T-cell (primary cell): ENCODE measurements at regions not wholly inside any gene's neighbourhood (a gene's known extent, or its start where the extent isn't known, plus 50 kb on each side); places are given as distances from the start of the nearest gene placed in this dataset.

ENCODE experiments used
- ATAC-seq, 4 experiments: fragments of 200-7000 bp in 3 of 4; fragments of 150-1000 bp in 1 of 4; cut with Tn5 transposase; replicated peaks in 1 of 4; 1 replicate in 3 of 4; 2 replicates in 1 of 4; pipeline ENCODE4 v1.10.0; 2021; ENCODE audit warnings: moderate library complexity in 3 of 4, mild to moderate bottlenecking in 2 of 4, moderate number of reproducible peaks in 1 of 4
- CTCF ChIA-PET, 2 donors: fragments of 300-600 bp; sonication (Branson Sonifier 250); formaldehyde crosslinking; loops; one replicate each; lab custom pipeline; 2022; ENCODE audit warnings: antibody characterized with exemption in 2 of 2; lab: Charles Lee
- POLR2A ChIA-PET, 2 donors: fragments of 300-600 bp; sonication (Branson Sonifier 250); formaldehyde crosslinking; loops; one replicate each; lab custom pipeline; 2022; ENCODE audit warnings: antibody characterized with exemption in 2 of 2; lab: Charles Lee
- DNase-seq, 35 experiments: peaks; one replicate each; pipeline versions ENCODE4 v3.0.0 to v3.0.0-alpha.2; 2013 to 2023
- H3K27ac ChIP-seq: one replicate; pipeline ENCODE4 v1.5.1; 2013; ENCODE audit warnings: low read length
- H3K27me3 ChIP-seq, 2 experiments: replicated peaks in 1 of 2; 1 replicate in 1 of 2; 2 replicates in 1 of 2; pipeline versions ENCODE4 v1.6.1 to v1.7.0; 2013; ENCODE audit warnings: low read length in 1 of 2, mixed read lengths in 1 of 2; ENCODE audit not compliant: control insufficient read depth in 2 of 2, insufficient read depth in 2 of 2; ENCODE audit errors: extremely low read depth in 1 of 2
- H3K36me3 ChIP-seq, 2 donors: 1 replicate in 1 of 2; 2 replicates in 1 of 2; pipeline versions ENCODE4 v1.6.1 to v1.7.0; 2013; ENCODE audit warnings: low read length in 1 of 2; ENCODE audit not compliant: control insufficient read depth in 2 of 2, insufficient read depth in 1 of 2; ENCODE audit errors: extremely low read depth in 1 of 2
- H3K4me1 ChIP-seq, 2 experiments: 1 replicate in 1 of 2; 2 replicates in 1 of 2; pipeline versions ENCODE4 v1.6.1 to v1.7.0; 2013; ENCODE audit warnings: low read length in 2 of 2, mixed read lengths in 1 of 2; ENCODE audit not compliant: insufficient read depth in 2 of 2, control insufficient read depth in 1 of 2; ENCODE audit errors: extremely low read depth in 1 of 2
- H3K4me3 ChIP-seq, 2 donors: 1 replicate in 1 of 2; 2 replicates in 1 of 2; pipeline versions ENCODE4 v1.5.1 to v1.7.0; 2013; ENCODE audit warnings: mild to moderate bottlenecking in 2 of 2, low read length in 1 of 2, moderate library complexity in 1 of 2; ENCODE audit not compliant: control insufficient read depth in 1 of 2; ENCODE audit errors: extremely low read depth in 1 of 2
- H3K9me3 ChIP-seq: 2 replicates; pipeline ENCODE4 v1.7.0; 2013
- H3K27ac Mint-ChIP-seq, 2 donors: one replicate each; pipeline ENCODE4 v1.8.0; 2020 to 2021; ENCODE audit warnings: mild to moderate bottlenecking in 2 of 2, mixed read lengths in 2 of 2
- H3K27me3 Mint-ChIP-seq, 2 donors: one replicate each; pipeline ENCODE4 v1.8.0; 2021 to 2022; ENCODE audit warnings: mixed read lengths in 2 of 2
- H3K36me3 Mint-ChIP-seq: one replicate; pipeline ENCODE4 v1.8.0; 2021; ENCODE audit warnings: mixed read lengths
- H3K4me1 Mint-ChIP-seq, 3 donors: one replicate each; pipeline ENCODE4 v1.8.0; 2020 to 2022; ENCODE audit warnings: mixed read lengths in 3 of 3, mild to moderate bottlenecking in 1 of 3
- H3K4me3 Mint-ChIP-seq, 3 donors: one replicate each; pipeline ENCODE4 v1.8.0; 2020 to 2022; ENCODE audit warnings: mild to moderate bottlenecking in 3 of 3, mixed read lengths in 3 of 3, moderate library complexity in 3 of 3
- H3K9me3 Mint-ChIP-seq, 3 donors: one replicate each; pipeline ENCODE4 v1.8.0; 2020 to 2022; ENCODE audit warnings: mixed read lengths in 3 of 3
- WGBS: methylation state at CpG from one replicate; pipeline ENCODE4 v1.1.5; 2013; ENCODE audit warnings: missing lambda C conversion rate; ENCODE audit not compliant: insufficient coverage; 5-methylcytosine and 5-hydroxymethylcytosine counted together

DNA sequence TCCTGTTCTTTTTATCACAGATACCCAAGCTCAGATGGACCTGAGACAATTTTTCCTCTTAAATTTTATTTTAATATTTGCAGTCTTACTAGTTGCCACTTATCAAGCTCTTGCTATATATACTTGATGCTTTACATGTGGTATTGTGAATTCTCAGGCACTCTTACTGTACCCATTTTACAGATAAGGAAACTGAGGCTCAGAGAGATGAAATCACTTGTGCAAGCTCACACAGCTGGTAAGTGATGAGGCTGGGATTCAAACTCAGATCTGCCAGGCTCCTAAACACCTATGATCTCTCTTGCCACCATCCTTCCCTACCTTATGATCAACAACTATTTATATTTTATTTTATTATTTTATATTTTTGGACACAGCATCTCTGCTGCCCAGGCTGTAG, 133.0 kb upstream of the LHX5 start:
- H3K27ac ChIP-seq, result no peak overlapping the region
- no peaks in the 10 kb centered on the region for H3K9me3 ChIP-seq
- no peak overlapping the region for H3K4me3 ChIP-seq
- H3K4me1 Mint-ChIP-seq, result no peaks in the 10 kb centered on the region
- H3K27ac Mint-ChIP-seq, result no peak overlapping the region
- peaks cover 21 to 22% of the 10 kb centered on the region in 2 donors for H3K27me3 Mint-ChIP-seq
- POLR2A ChIA-PET, result no interaction called here
- CTCF ChIA-PET, result no interaction called here
- H3K4me3 Mint-ChIP-seq, result no peak overlapping the region
- no peaks in the 10 kb centered on the region for H3K4me1 ChIP-seq
- ATAC-seq (no peak), DNase-seq (no peak)
- no peaks in the 10 kb centered on the region for H3K36me3 Mint-ChIP-seq
- H3K36me3 ChIP-seq, result no peaks in the 10 kb centered on the region
- H3K27me3 ChIP-seq, result peaks cover 4 to 22% of the 10 kb centered on the region in 2 experiments
- H3K9me3 Mint-ChIP-seq, result peaks cover 0 to 7% (median 7%) of the 10 kb centered on the region in 3 donors

GRCh38 chr12:113601656-113602263, 130.1 kb upstream of the LHX5 start:
- H3K36me3 ChIP-seq, result no peaks in the 10 kb centered on the region
- no peak overlapping the region for H3K27ac Mint-ChIP-seq
- no peak overlapping the region for H3K4me3 ChIP-seq
- ATAC-seq (no peak), DNase-seq (no peak)
- POLR2A ChIA-PET, result no interaction called here
- no peaks in the 10 kb centered on the region for H3K9me3 ChIP-seq
- H3K27ac ChIP-seq, result no peak overlapping the region
- H3K27me3 Mint-ChIP-seq, result peaks cover 12 to 27% of the 10 kb centered on the region in 2 donors
- H3K27me3 ChIP-seq, result peaks cover 0 to 14% of the 10 kb centered on the region in 2 experiments
- no peaks in the 10 kb centered on the region for H3K36me3 Mint-ChIP-seq
- no peaks in the 10 kb centered on the region for H3K4me1 Mint-ChIP-seq
- H3K4me1 ChIP-seq, result no peaks in the 10 kb centered on the region
- WGBS, result no CpG with 5 or more reads among the region's 3 CpGs
- peaks cover 0 to 7% (median 3%) of the 10 kb centered on the region in 3 donors for H3K9me3 Mint-ChIP-seq
- no peak overlapping the region for H3K4me3 Mint-ChIP-seq
- CTCF ChIA-PET, result no interaction called here

GRCh38 chr12:113598815-113599406, 127.2 kb upstream of the LHX5 start:
- H3K9me3 Mint-ChIP-seq, result peaks cover 4 to 13% (median 9%) of the 10 kb centered on the region in 3 donors
- Histone ChIP-seq H3K4me1 (no peaks in the 10 kb centered on the region), H3K36me3 (no peaks in the 10 kb centered on the region), H3K27ac (no peak overlapping the region), H3K27me3 (peaks cover 0 to 6% of the 10 kb centered on the region in 2 experiments), H3K9me3 (peaks cover 2% of the 10 kb centered on the region), H3K4me3 (no peak overlapping the region)
- ChIA-PET CTCF (no interaction called here), POLR2A (no interaction called here)
- H3K27ac Mint-ChIP-seq, result no peak overlapping the region
- H3K4me3 Mint-ChIP-seq, result no peak overlapping the region
- ATAC-seq (no peak), DNase-seq (no peak)
- H3K36me3 Mint-ChIP-seq, result no peaks in the 10 kb centered on the region
- WGBS, result 71% methylated on average over 11 of the region's 11 CpGs
- no peaks in the 10 kb centered on the region for H3K4me1 Mint-ChIP-seq
- H3K27me3 Mint-ChIP-seq, result peaks cover 18 to 36% of the 10 kb centered on the region in 2 donors

DNA sequence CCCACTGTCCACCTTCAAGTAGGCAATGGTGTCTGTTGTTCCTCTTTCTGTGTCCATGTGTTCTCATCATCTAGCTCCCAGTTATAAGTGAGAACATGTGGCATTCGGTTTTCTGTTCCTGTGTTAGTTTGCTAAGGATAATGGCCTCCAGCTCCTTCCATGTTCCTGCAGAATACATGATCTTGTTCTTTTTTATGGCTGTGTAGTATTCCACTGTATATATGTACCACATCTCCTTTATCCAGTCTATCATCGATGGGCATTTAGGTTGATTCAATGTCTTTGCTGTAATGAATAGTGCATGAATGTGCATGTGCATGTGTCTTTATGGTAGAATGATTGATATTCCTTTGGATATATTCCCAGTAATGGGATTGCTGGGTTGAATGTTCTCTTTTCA, 123.3 kb upstream of the LHX5 start:
- H3K36me3 ChIP-seq, result no peaks in the 10 kb centered on the region
- Mint-ChIP-seq H3K27ac (no peak overlapping the region), H3K4me3 (no peak overlapping the region), H3K36me3 (no peaks in the 10 kb centered on the region), H3K9me3 (peaks cover 4 to 6% (median 6%) of the 10 kb centered on the region in 3 donors), H3K27me3 (peaks cover 34 to 49% of the 10 kb centered on the region in 2 donors), H3K4me1 (peaks cover 6 to 7% (median 6%) of the 10 kb centered on the region in 3 donors)
- no peak overlapping the region for H3K4me3 ChIP-seq
- H3K27ac ChIP-seq, result no peak overlapping the region
- H3K4me1 ChIP-seq, result peaks cover 0 to 6% of the 10 kb centered on the region in 2 experiments
- ATAC-seq (no peak), DNase-seq (no peak)
- peaks cover 3 to 31% of the 10 kb centered on the region in 2 experiments for H3K27me3 ChIP-seq
- no CpG with 5 or more reads among the region's 2 CpGs for WGBS
- ChIA-PET POLR2A (no interaction called here), CTCF (no interaction called here)
- H3K9me3 ChIP-seq, result peaks cover 2% of the 10 kb centered on the region

- peak overlapping the region in 1 of 3 donors; percentile 47 for H3K4me3 Mint-ChIP-seq
- H3K36me3 Mint-ChIP-seq, result no peaks in the 10 kb centered on the region
- peaks cover 4 to 11% (median 6%) of the 10 kb centered on the region in 3 donors for H3K9me3 Mint-ChIP-seq
- DNase-seq, result no peak
- peaks cover 3 to 37% of the 10 kb centered on the region in 2 experiments for H3K27me3 ChIP-seq
- no peak overlapping the region for H3K27ac ChIP-seq
- H3K4me3 ChIP-seq, result no peak overlapping the region
- no peak overlapping the region for H3K27ac Mint-ChIP-seq
- ChIA-PET POLR2A (no interaction called here), CTCF (no interaction called here)
- H3K27me3 Mint-ChIP-seq, result peaks cover 59% of the 10 kb centered on the region in 2 donors
- H3K4me1 ChIP-seq, result peaks cover 0 to 6% of the 10 kb centered on the region in 2 experiments
- ATAC-seq, result no peak
- no peaks in the 10 kb centered on the region for H3K36me3 ChIP-seq
- H3K9me3 ChIP-seq, result peaks cover 2% of the 10 kb centered on the region
- WGBS, result 5% methylated on average over 25 of the region's 46 CpGs
- H3K4me1 Mint-ChIP-seq, result peaks cover 6 to 7% (median 6%) of the 10 kb centered on the region in 3 donors
Measured at GRCh38 chr12:113591480-113591974, 119.9 kb upstream of the LHX5 start.

DNA sequence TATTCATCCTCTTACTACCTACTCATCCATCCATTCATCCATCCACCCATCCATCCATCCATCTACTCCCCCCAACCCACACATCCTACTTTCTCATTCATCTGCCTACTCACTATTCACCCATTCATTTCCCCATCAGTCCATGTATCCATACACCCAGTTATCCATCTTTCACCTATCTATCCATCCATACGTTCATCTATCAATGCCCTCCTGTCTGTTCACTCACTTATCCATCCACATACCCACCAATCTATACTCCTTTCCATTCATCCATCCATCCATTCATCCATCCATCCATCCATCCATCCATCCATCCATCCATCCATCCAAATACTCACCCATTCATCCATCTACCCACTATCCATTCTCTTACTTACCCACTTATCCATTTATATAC, 117.8 kb upstream of the LHX5 start:
- no peak for ATAC-seq
- WGBS, result 57% methylated on average over 1 of the region's 1 CpG
- H3K27ac ChIP-seq, result no peak overlapping the region
- Mint-ChIP-seq H3K9me3 (peaks cover 0 to 5% (median 0%) of the 10 kb centered on the region in 3 donors), H3K36me3 (no peaks in the 10 kb centered on the region), H3K27me3 (peaks cover 50 to 55% of the 10 kb centered on the region in 2 donors), H3K27ac (no peak overlapping the region), H3K4me1 (peaks cover 6 to 7% (median 6%) of the 10 kb centered on the region in 3 donors), H3K4me3 (no peak overlapping the region)
- ChIA-PET CTCF (no interaction called here), POLR2A (no interaction called here)
- H3K9me3 ChIP-seq, result no peaks in the 10 kb centered on the region
- H3K36me3 ChIP-seq, result no peaks in the 10 kb centered on the region
- H3K27me3 ChIP-seq, result peaks cover 3 to 41% of the 10 kb centered on the region in 2 experiments
- peaks cover 0 to 6% of the 10 kb centered on the region in 2 experiments for H3K4me1 ChIP-seq
- no peak overlapping the region for H3K4me3 ChIP-seq
- no peak for DNase-seq
